ENCODE measurements at regions not wholly inside any gene's neighbourhood (a gene's known extent, or its start where the extent isn't known, plus 50 kb on each side); places are given as distances from the start of the nearest gene placed in this dataset.
A peak's percentile ranks its signal among the peaks of the same experiment; 100 is the strongest.

- TF ChIP-seq, protein P1, sequence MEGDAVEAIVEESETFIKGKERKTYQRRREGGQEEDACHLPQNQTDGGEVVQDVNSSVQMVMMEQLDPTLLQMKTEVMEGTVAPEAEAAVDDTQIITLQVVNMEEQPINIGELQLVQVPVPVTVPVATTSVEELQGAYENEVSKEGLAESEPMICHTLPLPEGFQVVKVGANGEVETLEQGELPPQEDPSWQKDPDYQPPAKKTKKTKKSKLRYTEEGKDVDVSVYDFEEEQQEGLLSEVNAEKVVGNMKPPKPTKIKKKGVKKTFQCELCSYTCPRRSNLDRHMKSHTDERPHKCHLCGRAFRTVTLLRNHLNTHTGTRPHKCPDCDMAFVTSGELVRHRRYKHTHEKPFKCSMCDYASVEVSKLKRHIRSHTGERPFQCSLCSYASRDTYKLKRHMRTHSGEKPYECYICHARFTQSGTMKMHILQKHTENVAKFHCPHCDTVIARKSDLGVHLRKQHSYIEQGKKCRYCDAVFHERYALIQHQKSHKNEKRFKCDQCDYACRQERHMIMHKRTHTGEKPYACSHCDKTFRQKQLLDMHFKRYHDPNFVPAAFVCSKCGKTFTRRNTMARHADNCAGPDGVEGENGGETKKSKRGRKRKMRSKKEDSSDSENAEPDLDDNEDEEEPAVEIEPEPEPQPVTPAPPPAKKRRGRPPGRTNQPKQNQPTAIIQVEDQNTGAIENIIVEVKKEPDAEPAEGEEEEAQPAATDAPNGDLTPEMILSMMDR (IDR thresholded peaks at IDR 0.05) = peak; percentile 89
- H3K4me1 Mint-ChIP-seq (ENCODE audit: low read depth) = peaks cover 8% of the 10 kb centered on the region; the same call in 1 of the 2 replicates
- H3K27me3 Mint-ChIP-seq (ENCODE audit: insufficient read depth) = peaks cover 1% of the 10 kb centered on the region
- peak; percentile 12 for DNase-seq
- no peaks in the 10 kb centered on the region for H3K36me3 Mint-ChIP-seq (ENCODE audit: low read depth)
- no peak overlapping the region for H3K27ac Mint-ChIP-seq
- H3K9me3 Mint-ChIP-seq = no peaks in the 10 kb centered on the region
- no peak overlapping the region for H3K4me3 Mint-ChIP-seq
Observed at GRCh38 chr21:26717146-26717739, 128.0 kb downstream of the ADAMTS1 start.

DNA sequence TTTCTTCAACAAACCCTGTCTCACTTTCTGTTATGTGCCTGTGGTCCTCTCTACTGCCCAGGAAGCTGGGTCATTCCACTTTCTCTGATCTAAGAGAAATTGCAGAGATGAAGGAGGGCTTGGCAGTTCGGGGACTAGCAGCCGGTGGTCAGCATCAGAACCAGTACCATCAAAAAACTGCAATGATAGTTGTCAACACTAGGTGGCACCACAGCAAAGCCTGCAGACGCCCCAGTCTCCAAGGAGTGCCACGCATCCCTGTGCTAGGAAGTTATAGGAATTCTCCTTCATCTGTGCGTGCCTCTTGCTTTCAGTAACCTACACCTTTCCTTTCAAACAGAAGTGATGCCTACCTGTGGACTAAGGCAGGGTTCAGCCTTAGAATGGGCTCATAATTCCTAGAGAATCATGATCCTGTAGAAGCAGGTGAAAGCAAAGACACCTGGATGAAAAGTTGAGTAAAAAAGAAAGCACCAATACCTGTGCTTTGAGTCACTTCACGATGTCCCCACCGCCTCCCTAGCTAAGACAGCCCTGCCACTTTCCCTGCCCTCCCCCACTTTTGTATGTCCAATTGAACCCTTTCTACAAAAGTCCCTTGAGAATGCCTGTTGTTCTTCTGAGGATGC is 129.2 kb downstream of the ADAMTS1 start:
- Mint-ChIP-seq H3K9me3 (no peaks in the 10 kb centered on the region), H3K4me3 (peak overlapping the region; percentile 23; the same call in 1 of the 2 replicates), H3K27me3 (ENCODE audit: insufficient read depth) (peaks cover 1% of the 10 kb centered on the region), H3K36me3 (ENCODE audit: low read depth) (no peaks in the 10 kb centered on the region), H3K4me1 (ENCODE audit: low read depth) (peaks cover 8% of the 10 kb centered on the region; the same call in 1 of the 2 replicates), H3K27ac (no peak overlapping the region)
- TF ChIP-seq, protein P1 (IDR thresholded peaks at IDR 0.05) = peak; percentile 93
- DNase-seq = peak; percentile 47

DNA sequence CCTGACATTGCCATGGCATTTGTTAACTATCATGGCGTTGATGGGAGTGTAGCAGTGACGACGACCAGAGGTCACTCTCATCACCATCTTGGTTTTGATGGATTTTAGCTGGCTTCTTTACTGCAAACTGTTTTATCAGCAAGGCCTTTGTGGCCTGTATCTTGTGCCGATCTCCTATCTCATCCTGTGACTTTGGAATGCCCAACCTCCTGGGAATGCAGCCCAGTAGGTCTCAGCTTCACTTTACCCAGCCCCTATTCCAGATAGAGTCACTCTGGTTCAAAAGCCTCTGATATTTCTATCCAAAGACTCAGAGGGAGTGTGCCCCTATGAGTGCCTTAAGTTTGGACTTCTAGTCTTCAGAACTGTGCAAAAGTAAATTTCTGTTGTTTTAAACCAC is 130.1 kb downstream of the ADAMTS1 start:
- Mint-ChIP-seq H3K4me1 (ENCODE audit: low read depth) (peaks cover 8% of the 10 kb centered on the region; the same call in 1 of the 2 replicates), H3K27ac (no peak overlapping the region), H3K9me3 (no peaks in the 10 kb centered on the region), H3K27me3 (ENCODE audit: insufficient read depth) (no peaks in the 10 kb centered on the region; the same call in 1 of the 2 replicates), H3K36me3 (ENCODE audit: low read depth) (no peaks in the 10 kb centered on the region), H3K4me3 (no peak overlapping the region)
- DNase-seq = no peak
- TF ChIP-seq, protein P1 (IDR thresholded peaks at IDR 0.05) = no peak

DNA sequence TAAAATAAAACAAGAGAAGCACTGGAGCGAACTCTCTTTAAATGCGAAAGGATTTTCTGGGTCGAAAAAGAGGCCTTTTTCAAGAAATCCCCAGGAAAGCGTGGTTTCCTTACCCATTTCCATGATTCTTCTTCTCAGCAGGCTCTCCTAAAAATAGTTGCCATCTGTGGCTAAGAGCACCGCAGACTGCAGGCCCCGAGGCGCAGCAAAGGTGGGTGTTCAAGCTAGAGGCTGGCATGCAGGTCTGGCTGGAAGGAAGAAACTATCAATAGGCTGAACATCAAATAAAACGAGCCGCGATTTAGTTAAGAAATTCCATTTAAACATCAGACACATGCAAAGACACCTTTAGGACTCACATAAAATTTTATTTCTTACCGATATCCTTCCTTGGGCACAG is 135.1 kb downstream of the ADAMTS1 start:
- no peak overlapping the region for H3K4me3 Mint-ChIP-seq
- no peaks in the 10 kb centered on the region for H3K9me3 Mint-ChIP-seq
- no peak for DNase-seq
- H3K27me3 Mint-ChIP-seq (ENCODE audit: insufficient read depth) = peaks cover 8% of the 10 kb centered on the region; the same call in 1 of the 2 replicates
- peaks cover 7% of the 10 kb centered on the region for H3K4me1 Mint-ChIP-seq (ENCODE audit: low read depth)
- H3K27ac Mint-ChIP-seq = no peak overlapping the region
- no peaks in the 10 kb centered on the region for H3K36me3 Mint-ChIP-seq (ENCODE audit: low read depth)
- TF ChIP-seq, protein P1 (IDR thresholded peaks at IDR 0.05) = no peak

DNA sequence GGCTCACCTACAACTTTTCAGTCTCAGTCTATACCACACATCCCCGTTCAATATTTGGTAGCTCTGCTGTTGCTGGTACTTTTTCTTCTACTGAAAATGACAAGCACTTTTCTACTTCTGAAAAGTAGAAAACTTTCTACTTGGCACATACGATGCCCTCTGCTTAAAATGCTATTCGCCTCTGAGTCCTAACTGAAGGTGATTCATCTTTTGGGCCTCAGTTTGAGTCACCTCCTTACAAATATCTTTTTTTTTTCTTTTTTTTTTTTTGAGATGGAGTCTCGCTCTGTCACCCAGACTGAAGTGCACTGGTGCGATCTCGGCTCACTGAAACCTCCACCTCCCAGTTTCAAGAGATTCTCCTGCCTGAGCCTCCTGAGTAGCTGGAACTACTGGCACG is 136.0 kb upstream of the CYYR1 start:
- Mint-ChIP-seq H3K4me3 (no peak overlapping the region), H3K27ac (no peak overlapping the region), H3K4me1 (ENCODE audit: low read depth) (peaks cover 7% of the 10 kb centered on the region), H3K36me3 (ENCODE audit: low read depth) (no peaks in the 10 kb centered on the region), H3K9me3 (no peaks in the 10 kb centered on the region), H3K27me3 (ENCODE audit: insufficient read depth) (peaks cover 8% of the 10 kb centered on the region; the same call in 1 of the 2 replicates)
- DNase-seq = peak; percentile 15
- TF ChIP-seq, protein P1 (IDR thresholded peaks at IDR 0.05) = no peak

All from HFFc6 (cell line).